ENCODE measurements at regions not wholly inside any gene's neighbourhood (a gene's known extent, or its start where the extent isn't known, plus 50 kb on each side); places are given as distances from the start of the nearest gene placed in this dataset.

GRCh38 chr21:27260728-27261127, 293.8 kb upstream of the ADAMTS5 start:
- DNase-seq = no peak
- intact Hi-C loops (cut with DNase I) = no loop called here

GRCh38 chr21:27258742-27259448, 292.0 kb upstream of the ADAMTS5 start:
- intact Hi-C loops (cut with DNase I) = no loop called here
- no peak for DNase-seq

- no peak for DNase-seq
- intact Hi-C loops (cut with DNase I) = no loop called here
Observed at GRCh38 chr21:27257908-27258556, 291.1 kb upstream of the ADAMTS5 start.

GRCh38 chr21:27257226-27257625, 290.3 kb upstream of the ADAMTS5 start:
- intact Hi-C loops (cut with DNase I) = no loop called here
- no peak for DNase-seq

- intact Hi-C loops (cut with DNase I) = no loop called here
Observed at GRCh38 chr21:27251752-27252151, 284.9 kb upstream of the ADAMTS5 start.

GRCh38 chr21:27250366-27250765, 283.5 kb upstream of the ADAMTS5 start:
- intact Hi-C loops (cut with DNase I) = no loop called here
- no peak for DNase-seq

More at GRCh38 chr21:27251752-27252151, 284.9 kb upstream of the ADAMTS5 start:
- DNase-seq = no peak

- intact Hi-C loops (cut with DNase I) = no loop called here
Observed at GRCh38 chr21:27248814-27249213, 281.9 kb upstream of the ADAMTS5 start.

GRCh38 chr21:27246741-27247140, 279.9 kb upstream of the ADAMTS5 start:
- intact Hi-C loops (cut with DNase I) = no loop called here
- no peak for DNase-seq

More at GRCh38 chr21:27248814-27249213, 281.9 kb upstream of the ADAMTS5 start:
- no peak for DNase-seq

GRCh38 chr21:27244776-27245175, 277.9 kb upstream of the ADAMTS5 start:
- intact Hi-C loops (cut with DNase I) = no loop called here
- DNase-seq = no peak

- DNase-seq = no peak
- intact Hi-C loops (cut with DNase I) = no loop called here
Observed at GRCh38 chr21:27244352-27244751, 277.5 kb upstream of the ADAMTS5 start.

GRCh38 chr21:27240839-27241238, 274.0 kb upstream of the ADAMTS5 start:
- DNase-seq = no peak
- intact Hi-C loops (cut with DNase I) = no loop called here

- DNase-seq = no peak
Observed at GRCh38 chr21:27233514-27234115, 266.7 kb upstream of the ADAMTS5 start.

GRCh38 chr21:27225940-27226339, 259.1 kb upstream of the ADAMTS5 start:
- intact Hi-C loops (cut with DNase I) = no loop called here

More at GRCh38 chr21:27233514-27234115, 266.7 kb upstream of the ADAMTS5 start:
- intact Hi-C loops (cut with DNase I) = no loop called here

GRCh38 chr21:27225151-27225550, 258.3 kb upstream of the ADAMTS5 start:
- intact Hi-C loops (cut with DNase I) = no loop called here
- DNase-seq = no peak

More at GRCh38 chr21:27225940-27226339, 259.1 kb upstream of the ADAMTS5 start:
- DNase-seq = no peak

- DNase-seq = no peak
- intact Hi-C loops (cut with DNase I) = no loop called here
Observed at GRCh38 chr21:27224169-27224568, 257.3 kb upstream of the ADAMTS5 start.

GRCh38 chr21:27221077-27221476, 254.2 kb upstream of the ADAMTS5 start:
- no peak for DNase-seq

GRCh38 chr21:27220416-27220815, 253.5 kb upstream of the ADAMTS5 start:
- intact Hi-C loops (cut with DNase I) = no loop called here
- no peak for DNase-seq

More at GRCh38 chr21:27221077-27221476, 254.2 kb upstream of the ADAMTS5 start:
- intact Hi-C loops (cut with DNase I) = no loop called here

- intact Hi-C loops (cut with DNase I) = no loop called here
Observed at GRCh38 chr21:27219068-27219467, 252.2 kb upstream of the ADAMTS5 start.

GRCh38 chr21:27213303-27213702, 246.4 kb upstream of the ADAMTS5 start:
- intact Hi-C loops (cut with DNase I) = no loop called here
- no peak for DNase-seq

More at GRCh38 chr21:27219068-27219467, 252.2 kb upstream of the ADAMTS5 start:
- DNase-seq = no peak

GRCh38 chr21:27212441-27212840, 245.6 kb upstream of the ADAMTS5 start:
- DNase-seq = no peak
- intact Hi-C loops (cut with DNase I) = no loop called here

GRCh38 chr21:27209546-27209945, 242.7 kb upstream of the ADAMTS5 start:
- intact Hi-C loops (cut with DNase I) = no loop called here

More at GRCh38 chr21:27209546-27209945, 242.7 kb upstream of the ADAMTS5 start:
- DNase-seq = no peak

Data from posterior cingulate gyrus (tissue), 11 donors.